ENCODE measurements at regions not wholly inside any gene's neighbourhood (a gene's known extent, or its start where the extent isn't known, plus 50 kb on each side); places are given as distances from the start of the nearest gene placed in this dataset.

- TF ChIP-seq YY1 (IDR thresholded peaks at IDR 0.05; ENCODE audit: insufficient read depth, insufficient read length), result no peak
- no peak for TF ChIP-seq ZNF274 (IDR thresholded peaks at IDR 0.05; ENCODE audit: low read depth, low read length)
These were observed 1801.3 kb upstream of the PCDH7 start for GRCh38 chr4:28918871-28919270.

All from NT2/D1 (cell line).